GM19351 (cell line): ENCODE measurements at regions not wholly inside any gene's neighbourhood (a gene's known extent, or its start where the extent isn't known, plus 50 kb on each side); places are given as distances from the start of the nearest gene placed in this dataset.

Experiments
- ATAC-seq: cut with Tn5 transposase; IDR thresholded peaks from one replicate; pipeline ENCODE4 v1.9.1; 2021; ENCODE audit warnings: mild to moderate bottlenecking, moderate library complexity; ENCODE audit not compliant: unreplicated experiment

- no peak for ATAC-seq
Observed at GRCh38 chr13:21814604-21815003, 143.7 kb downstream of the FGF9 start.

GRCh38 chr13:21817878-21818277 is 147.0 kb downstream of the FGF9 start:
- ATAC-seq, result no peak

- no peak for ATAC-seq
Observed at GRCh38 chr13:21822029-21822428, 151.2 kb downstream of the FGF9 start.

GRCh38 chr13:21823416-21823815 is 152.5 kb downstream of the FGF9 start:
- no peak for ATAC-seq

- ATAC-seq, result no peak
Observed at GRCh38 chr13:21823949-21824348, 153.1 kb downstream of the FGF9 start.

- no peak for ATAC-seq
Observed at GRCh38 chr13:21825186-21825585, 154.3 kb downstream of the FGF9 start.

- ATAC-seq, result no peak
Observed at GRCh38 chr13:21825801-21826200, 154.9 kb downstream of the FGF9 start.

GRCh38 chr13:21826214-21827015 is 155.5 kb downstream of the FGF9 start:
- no peak for ATAC-seq

- ATAC-seq, result no peak
Observed at GRCh38 chr13:21831654-21832324, 160.9 kb downstream of the FGF9 start.

GRCh38 chr13:21833921-21834320 is 163.0 kb downstream of the FGF9 start:
- ATAC-seq, result no peak

GRCh38 chr13:21834521-21834920 is 163.6 kb downstream of the FGF9 start:
- ATAC-seq, result no peak

GRCh38 chr13:21837288-21837687 is 166.4 kb downstream of the FGF9 start:
- no peak for ATAC-seq

GRCh38 chr13:21837841-21838551 is 167.1 kb downstream of the FGF9 start:
- no peak for ATAC-seq

- no peak for ATAC-seq
Observed at GRCh38 chr13:21846605-21847004, 175.7 kb downstream of the FGF9 start.

GRCh38 chr13:21849323-21849722 is 178.4 kb downstream of the FGF9 start:
- ATAC-seq, result peak; percentile 98

GRCh38 chr13:21850013-21851006 is 179.4 kb downstream of the FGF9 start:
- no peak for ATAC-seq

- ATAC-seq, result no peak
Observed at GRCh38 chr13:21852043-21852442, 181.2 kb downstream of the FGF9 start.

- no peak for ATAC-seq
Observed at GRCh38 chr13:21853779-21854178, 182.9 kb downstream of the FGF9 start.

- ATAC-seq, result no peak
Observed at GRCh38 chr13:21868823-21869222, 197.9 kb downstream of the FGF9 start.

- no peak for ATAC-seq
Observed at GRCh38 chr13:21871382-21871781, 200.5 kb downstream of the FGF9 start.

GRCh38 chr13:21871919-21872318 is 201.0 kb downstream of the FGF9 start:
- ATAC-seq, result no peak
